ENCODE measurements at regions not wholly inside any gene's neighbourhood (a gene's known extent, or its start where the extent isn't known, plus 50 kb on each side); places are given as distances from the start of the nearest gene placed in this dataset.

- no peak for TF ChIP-seq ZNF462 (CRISPR knock-in tag; IDR thresholded peaks at IDR 0.05)
- no peak for TF ChIP-seq EZH2 (IDR thresholded peaks at IDR 0.05; ENCODE audit: low read depth, unreplicated experiment)
These were observed 531.6 kb upstream of the SMIM21 start (continued) for GRCh38 chr18:75959150-75959549.

- Mint-ChIP-seq H3K36me3 (ENCODE audit: low read depth) (peaks cover 4% of the 10 kb centered on the region; the same call in 1 of the 3 replicates), H3K4me3 (no peak overlapping the region), H3K27ac (no peak overlapping the region), H3K27me3 (ENCODE audit: insufficient read depth, low read depth, poor library complexity) (no peaks in the 10 kb centered on the region), H3K9me3 (peaks cover 14% of the 10 kb centered on the region; the same call in 2 of the 3 replicates), H3K4me1 (no peaks in the 10 kb centered on the region)
- H3K27ac ChIP-seq (ENCODE audit: low read depth) = no peak overlapping the region
- H3K4me3 ChIP-seq = no peak overlapping the region
- no peak overlapping the region for H3K4me2 ChIP-seq
- DNase-seq (ENCODE audit: low spot score) = peak; percentile 40
- H3K4me1 ChIP-seq (ENCODE audit: insufficient read depth) = peaks cover 4% of the 10 kb centered on the region; the same call in 1 of the 2 replicates
- H3K9me2 ChIP-seq (ENCODE audit: insufficient read depth) = no peaks in the 10 kb centered on the region
- H3K27me3 ChIP-seq (ENCODE audit: insufficient read depth) = no peaks in the 10 kb centered on the region
- no peaks in the 10 kb centered on the region for H3K36me3 ChIP-seq (ENCODE audit: insufficient read depth)
- no peaks in the 10 kb centered on the region for H3F3A ChIP-seq (replicated peaks; ENCODE audit: low read depth)
- ATAC-seq = no peak
- H3K79me2 ChIP-seq (replicated peaks; ENCODE audit: insufficient read depth) = no peaks in the 10 kb centered on the region
- TF ChIP-seq CTCF (conservative IDR thresholded peaks at IDR 0.05; ENCODE audit: low read depth in 2 of 2) (peak; percentile 35 to 44), CREB1 (CRISPR knock-in tag; IDR thresholded peaks at IDR 0.05; ENCODE audit: low read depth) (no peak), JUNB (IDR thresholded peaks at IDR 0.05; ENCODE audit: unreplicated experiment) (no peak), ETS1 (IDR thresholded peaks at IDR 0.05) (no peak), ZNF462 (CRISPR knock-in tag; IDR thresholded peaks at IDR 0.05) (no peak)
- H2AFZ ChIP-seq = no peak overlapping the region
- no peaks in the 10 kb centered on the region for H4K20me1 ChIP-seq (replicated peaks; ENCODE audit: insufficient read depth)
These were observed 531.2 kb upstream of the SMIM21 start for GRCh38 chr18:75958683-75959082.

Measured in GM23338 (cell line).